GM18873 (cell line): ENCODE measurements at regions not wholly inside any gene's neighbourhood (a gene's known extent, or its start where the extent isn't known, plus 50 kb on each side); places are given as distances from the start of the nearest gene placed in this dataset.
"Not testable (repeated sequence)": the region's sequence is repeated elsewhere in the genome, so short reads cannot be mapped to it uniquely, and the experiment has no call there.

ENCODE experiments used
- ATAC-seq: cut with Tn5 transposase; IDR thresholded peaks from one replicate; pipeline ENCODE4 v1.9.1; 2021; ENCODE audit warnings: mild to moderate bottlenecking, moderate library complexity, moderate number of reproducible peaks; ENCODE audit not compliant: unreplicated experiment, low FRiP score

- no peak for ATAC-seq
These were observed 257.3 kb downstream of the ZNF33B start for GRCh38 chr10:42380926-42381547.

DNA sequence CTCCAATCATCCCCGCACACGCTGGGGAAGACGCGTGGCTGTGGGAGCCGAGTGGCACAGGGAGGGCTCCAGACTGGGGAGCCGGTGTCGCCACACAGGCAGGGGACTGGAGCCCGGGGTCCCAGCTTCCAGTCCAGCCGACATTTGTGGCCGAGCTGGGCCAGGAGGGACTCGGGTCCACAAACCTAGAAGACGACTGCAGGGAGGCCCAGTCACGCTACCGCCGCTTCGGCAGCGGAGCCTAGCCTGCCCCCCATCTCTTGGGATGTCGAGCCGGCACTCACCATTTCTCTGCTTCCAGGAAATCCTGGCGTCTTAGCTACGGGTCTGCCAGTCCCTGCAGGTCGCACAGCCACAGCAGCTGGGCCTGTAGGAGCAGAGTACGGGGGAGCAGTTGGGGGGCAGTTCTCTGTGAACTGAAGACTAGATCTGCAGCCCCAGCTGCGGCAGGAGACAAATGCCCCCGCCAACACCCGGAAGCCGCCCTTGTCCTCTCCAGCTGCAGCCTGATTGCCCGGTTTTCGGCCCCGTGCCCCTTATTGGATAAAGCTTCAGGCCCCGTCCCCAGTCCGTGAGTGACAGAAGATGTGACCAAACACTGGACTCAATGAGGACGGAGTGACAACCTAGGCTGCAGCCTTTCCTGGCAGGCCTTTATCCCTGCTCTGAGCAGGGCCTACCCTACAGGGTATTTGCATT is 270.7 kb downstream of the ZNF33B start:
- ATAC-seq = peak; percentile 99

DNA sequence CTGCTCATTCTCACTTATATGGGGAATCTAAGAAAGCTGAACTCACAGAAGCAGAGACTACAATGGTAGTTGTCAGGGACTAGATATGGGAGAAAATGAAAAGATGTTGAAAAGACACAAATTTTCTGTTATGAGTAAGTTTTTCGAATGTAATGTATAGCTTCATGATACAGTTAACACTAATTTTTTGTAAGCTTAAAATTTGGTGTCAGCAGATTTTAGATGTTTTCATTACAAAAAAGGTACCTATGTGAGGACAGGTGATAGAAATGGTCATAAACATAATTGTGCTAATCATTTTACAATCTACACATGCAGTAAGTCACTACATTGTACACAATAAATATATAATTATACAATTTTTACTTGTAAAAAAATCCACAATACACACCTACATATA is 286.6 kb downstream of the ZNF33B start:
- no peak for ATAC-seq

- ATAC-seq = not testable (repeated sequence)
These were observed 301.6 kb downstream of the ZNF33B start for GRCh38 chr10:42336593-42337337.

DNA sequence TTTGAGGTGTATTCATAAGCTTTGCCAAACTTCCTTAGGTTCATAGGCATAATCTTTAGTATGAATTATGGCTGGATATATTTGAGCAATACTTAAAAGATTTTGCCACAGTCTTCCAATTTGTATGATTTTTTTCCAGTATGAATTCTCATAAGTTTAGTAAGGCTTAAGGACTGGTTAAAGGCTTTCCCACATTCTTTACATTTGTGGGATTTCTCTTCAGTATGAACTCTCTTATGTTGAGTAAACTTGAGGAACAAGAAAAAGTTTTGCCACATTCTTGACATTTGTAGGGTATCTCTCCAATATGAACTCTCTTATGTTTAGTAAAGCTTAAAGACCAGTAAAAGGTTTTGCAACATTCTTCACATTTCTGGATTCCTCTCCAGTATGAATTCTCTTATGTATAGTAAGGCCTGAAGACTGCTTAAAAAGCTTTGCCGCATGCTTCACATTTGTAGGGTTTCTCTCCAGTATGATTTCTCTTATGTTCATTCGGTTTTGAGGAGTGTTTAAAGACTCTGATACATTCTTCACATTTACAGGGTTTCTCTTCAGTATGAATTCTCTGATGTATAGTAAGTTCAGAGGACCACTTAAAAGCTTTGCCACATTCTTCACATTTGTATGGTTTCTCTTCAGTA is 302.6 kb downstream of the ZNF33B start:
- ATAC-seq = not testable (repeated sequence)

GRCh38 chr10:42304341-42304740 is 334.0 kb downstream of the ZNF33B start:
- ATAC-seq = no peak

- ATAC-seq = not testable (repeated sequence)
These were observed 356.5 kb downstream of the ZNF33B start for GRCh38 chr10:42281896-42282295.

GRCh38 chr10:42269788-42270187 is 368.6 kb downstream of the ZNF33B start:
- ATAC-seq = not testable (repeated sequence)

GRCh38 chr10:42263259-42263658 is 375.1 kb downstream of the ZNF33B start:
- not testable (repeated sequence) for ATAC-seq

- ATAC-seq = not testable (repeated sequence)
These were observed 395.4 kb downstream of the ZNF33B start for GRCh38 chr10:42243002-42243401.

DNA sequence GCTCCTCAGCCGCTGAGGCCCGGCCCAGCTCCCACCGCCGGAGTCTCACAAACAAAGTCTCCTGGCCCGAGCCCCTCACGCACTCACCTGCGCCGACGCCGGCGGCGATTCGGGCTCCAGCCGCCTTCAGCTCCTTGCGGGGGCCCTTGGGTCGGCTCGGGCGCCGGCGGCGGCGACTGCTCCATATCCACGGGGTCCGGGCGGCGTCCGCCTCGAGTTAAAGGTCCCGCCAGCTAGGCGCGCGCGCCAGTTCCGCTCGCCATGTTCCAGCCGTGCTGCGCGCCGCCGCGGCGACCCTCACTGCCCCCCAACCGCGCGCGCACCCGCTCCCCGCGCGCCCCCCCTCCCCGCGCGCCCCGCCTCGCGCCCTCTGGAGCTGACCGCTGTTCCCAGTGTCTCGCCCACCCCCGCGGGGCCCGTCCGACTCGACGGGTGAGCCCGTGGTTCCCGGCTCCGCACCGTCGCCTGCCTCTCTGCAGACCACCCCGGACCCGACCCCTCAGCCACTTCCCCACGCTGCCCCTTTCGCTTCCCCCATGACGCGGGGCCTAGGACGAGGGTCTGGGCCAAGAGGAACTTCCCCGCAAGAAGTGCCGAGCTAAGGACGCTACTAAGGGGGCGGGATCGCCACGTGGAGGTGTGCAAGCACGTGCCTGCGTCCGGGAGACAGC is 396.1 kb downstream of the ZNF33B start:
- no peak for ATAC-seq

GRCh38 chr10:42236401-42236800 is 402.0 kb downstream of the ZNF33B start:
- not testable (repeated sequence) for ATAC-seq

GRCh38 chr10:42235736-42236135 is 402.6 kb downstream of the ZNF33B start:
- ATAC-seq = not testable (repeated sequence)

DNA sequence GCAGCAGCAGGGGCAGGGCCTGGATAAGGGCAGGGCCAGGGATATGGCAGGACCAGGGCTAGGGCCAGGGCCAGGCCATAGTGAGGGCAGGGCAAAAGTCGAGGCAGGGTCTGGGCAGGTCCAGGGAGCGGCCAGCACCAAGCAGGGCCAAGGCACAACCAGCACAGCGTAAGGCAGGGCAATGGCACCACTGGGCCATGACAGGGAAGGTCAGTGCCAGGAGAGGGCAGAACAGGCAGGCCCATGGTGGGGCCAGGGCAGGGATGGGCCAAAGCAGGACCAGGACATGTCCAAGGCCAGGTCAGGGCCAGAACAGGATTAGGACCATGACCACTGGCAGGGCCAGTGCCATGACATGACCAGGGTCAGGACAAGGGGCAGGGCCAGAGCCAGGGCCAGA is 403.1 kb downstream of the ZNF33B start:
- not testable (repeated sequence) for ATAC-seq

- not testable (repeated sequence) for ATAC-seq
These were observed 403.9 kb downstream of the ZNF33B start for GRCh38 chr10:42234506-42234905.

GRCh38 chr10:42233461-42234206 is 404.7 kb downstream of the ZNF33B start:
- ATAC-seq = not testable (repeated sequence)

DNA sequence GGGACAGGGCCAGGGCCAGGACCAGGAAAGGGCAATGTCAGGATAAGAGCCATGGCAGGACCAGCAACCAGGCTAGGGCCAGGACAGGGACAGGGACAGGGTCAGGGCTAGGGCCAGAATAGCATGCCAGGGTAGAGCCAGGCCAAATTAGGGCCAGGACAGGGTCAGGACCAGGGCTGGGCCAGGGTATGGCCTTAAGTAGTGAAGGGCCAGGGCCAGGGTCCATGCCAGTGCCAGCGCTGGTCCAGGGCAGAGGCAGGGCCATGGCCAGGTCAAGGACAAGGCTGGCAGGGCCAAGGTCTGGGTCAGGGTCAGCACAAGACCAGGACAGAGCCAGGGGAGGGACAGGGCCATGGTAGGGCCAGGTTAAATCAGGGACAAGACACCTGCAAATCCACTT is 405.4 kb downstream of the ZNF33B start:
- ATAC-seq = not testable (repeated sequence)

GRCh38 chr10:42230812-42231211 is 407.6 kb downstream of the ZNF33B start:
- ATAC-seq = not testable (repeated sequence)

GRCh38 chr10:42230115-42230514 is 408.3 kb downstream of the ZNF33B start:
- ATAC-seq = not testable (repeated sequence)

GRCh38 chr10:42227859-42228258 is 410.5 kb downstream of the ZNF33B start:
- ATAC-seq = not testable (repeated sequence)
